OCI-LY1 (cell line): ENCODE measurements at regions not wholly inside any gene's neighbourhood (a gene's known extent, or its start where the extent isn't known, plus 50 kb on each side); places are given as distances from the start of the nearest gene placed in this dataset.

ENCODE experiments used
- H2AFZ ChIP-seq: fragments of 200-600 bp; sonication (generic), shearing (Covaris generic); 2 replicates; pipeline ENCODE4 v1.6.0; 2014; ENCODE audit warnings: antibody characterized with exemption, mild to moderate bottlenecking, low read length
- H3F3A ChIP-seq: fragments of 200-600 bp; sonication (generic), shearing (Covaris generic); 2 replicates; pipeline ENCODE4 v1.6.0; 2014; ENCODE audit warnings: mild to moderate bottlenecking, antibody characterized with exemption, low read length, moderate library complexity; ENCODE audit not compliant: insufficient read depth
- H3K27ac ChIP-seq: fragments of 200-600 bp; sonication (generic); 2 replicates; pipeline ENCODE4 v1.5.1; 2014; ENCODE audit warnings: low read length, mixed run types, mild to moderate bottlenecking, low read depth; ENCODE audit not compliant: poor library complexity, severe bottlenecking
- H3K27me3 ChIP-seq: fragments of 200-600 bp; sonication (generic); 2 replicates; pipeline ENCODE4 v1.6.0; 2014; ENCODE audit warnings: antibody characterized with exemption, mild to moderate bottlenecking, low read length, moderate library complexity; ENCODE audit not compliant: insufficient read depth
- H3K36me3 ChIP-seq: fragments of 200-600 bp; sonication (generic); 2 replicates; pipeline ENCODE4 v1.6.1; 2014; ENCODE audit warnings: mild to moderate bottlenecking, antibody characterized with exemption, low read length, moderate library complexity, mixed read lengths; ENCODE audit not compliant: insufficient read depth
- H3K4me1 ChIP-seq: fragments of 200-600 bp; sonication (generic); 2 replicates; pipeline ENCODE4 v1.5.1; 2014; ENCODE audit warnings: mild to moderate bottlenecking, low read length, moderate library complexity; ENCODE audit not compliant: insufficient read depth, severe bottlenecking
- H3K4me2 ChIP-seq: fragments of 200-600 bp; sonication (generic), shearing (Covaris generic); 2 replicates; pipeline ENCODE4 v1.6.1; 2014; ENCODE audit warnings: low read length
- H3K4me3 ChIP-seq: fragments of 200-600 bp; sonication (generic); 2 replicates; pipeline ENCODE4 v1.5.1; 2014; ENCODE audit warnings: low read length, low read depth, mild to moderate bottlenecking, mixed read lengths; ENCODE audit not compliant: poor library complexity, severe bottlenecking
- H3K79me2 ChIP-seq: fragments of 200-600 bp; shearing (Covaris generic); 2 replicates; pipeline ENCODE4 v1.6.1; 2016; ENCODE audit warnings: mixed run types, low read length, mixed read lengths; ENCODE audit not compliant: insufficient read depth
- H3K9ac ChIP-seq: fragments of 200-600 bp; sonication (generic), shearing (Covaris generic); 2 replicates; pipeline ENCODE4 v1.6.1; 2014; ENCODE audit warnings: mild to moderate bottlenecking, low read length, mixed read lengths
- H3K9me2 ChIP-seq: fragments of 200-600 bp; sonication (generic), shearing (Covaris generic); 2 replicates; pipeline ENCODE4 v1.6.1; 2014; ENCODE audit warnings: low read depth, mild to moderate bottlenecking, low read length, mixed read lengths
- H3K9me3 ChIP-seq: fragments of 200-600 bp; shearing (Covaris generic); 2 replicates; pipeline ENCODE4 v1.6.1; 2014; ENCODE audit warnings: low read length, mixed read lengths
- H4K20me1 ChIP-seq: fragments of 200-600 bp; sonication (generic), shearing (Covaris generic); 2 replicates; pipeline ENCODE4 v1.6.0; 2016; ENCODE audit warnings: mild to moderate bottlenecking, low read length; ENCODE audit not compliant: insufficient read depth
- CTCF ChIP-seq: fragments of 200-600 bp; sonication (generic), shearing (Covaris generic); IDR thresholded peaks from 2 replicates; pipeline ENCODE4 v1.5.1; 2017; ENCODE audit warnings: mild to moderate bottlenecking, antibody characterized with exemption, low read length, moderate library complexity, mixed read lengths
- EZH2 ChIP-seq: fragments of 200-600 bp; sonication (generic), shearing (Covaris generic); IDR thresholded peaks from 2 replicates; pipeline ENCODE4 v1.8.0; 2017; ENCODE audit warnings: borderline replicate concordance, mixed run types, mild to moderate bottlenecking, antibody characterized with exemption, low read length, moderate library complexity, mixed read lengths

- Histone ChIP-seq H3K4me1 (no peaks in the 10 kb centered on the region), H3F3A (no peaks in the 10 kb centered on the region), H3K79me2 (no peaks in the 10 kb centered on the region), H2AFZ (no peak overlapping the region), H3K4me3 (no peak overlapping the region), H3K27ac (no peak overlapping the region), H3K9ac (no peak overlapping the region), H4K20me1 (no peaks in the 10 kb centered on the region), H3K9me2 (no peaks in the 10 kb centered on the region), H3K27me3 (no peaks in the 10 kb centered on the region), H3K4me2 (no peak overlapping the region), H3K9me3 (no peaks in the 10 kb centered on the region), H3K36me3 (no peaks in the 10 kb centered on the region)
- TF ChIP-seq CTCF, result no peak
Measured at GRCh38 chr6:1201547-1202200, 110.2 kb upstream of the FOXQ1 start.

- H3K27ac ChIP-seq, result no peak overlapping the region
- H3K4me1 ChIP-seq, result no peaks in the 10 kb centered on the region
- no peaks in the 10 kb centered on the region for H4K20me1 ChIP-seq
- TF ChIP-seq EZH2 (no peak), CTCF (no peak)
- H3K9ac ChIP-seq, result no peak overlapping the region
- no peak overlapping the region for H2AFZ ChIP-seq
- no peaks in the 10 kb centered on the region for H3K9me2 ChIP-seq
- H3K36me3 ChIP-seq, result no peaks in the 10 kb centered on the region
- no peaks in the 10 kb centered on the region for H3K79me2 ChIP-seq
- H3K27me3 ChIP-seq, result no peaks in the 10 kb centered on the region
- H3K9me3 ChIP-seq, result no peaks in the 10 kb centered on the region
- H3F3A ChIP-seq, result no peaks in the 10 kb centered on the region
- H3K4me3 ChIP-seq, result no peak overlapping the region
- no peak overlapping the region for H3K4me2 ChIP-seq
Measured at GRCh38 chr6:1200409-1201101, 111.3 kb upstream of the FOXQ1 start.

- H3K9ac ChIP-seq, result no peak overlapping the region
Measured at GRCh38 chr6:1200081-1200408, 111.9 kb upstream of the FOXQ1 start.

More at GRCh38 chr6:1200081-1200408, 111.9 kb upstream of the FOXQ1 start:
- Histone ChIP-seq H3K36me3 (no peaks in the 10 kb centered on the region), H2AFZ (no peak overlapping the region), H3F3A (no peaks in the 10 kb centered on the region), H3K9me3 (no peaks in the 10 kb centered on the region), H4K20me1 (no peaks in the 10 kb centered on the region), H3K9me2 (no peaks in the 10 kb centered on the region), H3K4me3 (no peak overlapping the region), H3K27me3 (no peaks in the 10 kb centered on the region), H3K79me2 (no peaks in the 10 kb centered on the region), H3K27ac (no peak overlapping the region), H3K4me1 (no peaks in the 10 kb centered on the region), H3K4me2 (no peak overlapping the region)
- no peak for TF ChIP-seq CTCF
- TF ChIP-seq EZH2, result no peak
